Heart left ventricle (tissue), 16 donors: ENCODE measurements at regions not wholly inside any gene's neighbourhood (a gene's known extent, or its start where the extent isn't known, plus 50 kb on each side); places are given as distances from the start of the nearest gene placed in this dataset.

Source experiments
- ATAC-seq, 4 donors: fragments of 200-7000 bp; cut with Tn5 transposase; one replicate each; pipeline ENCODE4 v1.9.1; 2020 to 2022; ENCODE audit warnings: moderate library complexity in 4 of 4, mild to moderate bottlenecking in 3 of 4, moderate number of reproducible peaks in 1 of 4
- DNase-seq, 5 donors: peaks; one replicate each; pipeline ENCODE4 v3.0.0-alpha.2; 2020
- H3K27ac ChIP-seq, 12 donors: fragments of 200-600 bp; sonication (generic) in 4 of 12; one replicate each; pipeline versions ENCODE4 v1.5.0 to v1.8.0; 2016 to 2022; ENCODE audit warnings: mild to moderate bottlenecking in 2 of 12
- H3K27me3 ChIP-seq, 9 donors: fragments of 200-600 bp; sonication (generic) in 2 of 9; one replicate each; pipeline versions ENCODE4 v1.5.1 to v1.8.0; 2016 to 2022; ENCODE audit warnings: mild to moderate bottlenecking in 3 of 9
- H3K36me3 ChIP-seq, 9 donors: fragments of 200-600 bp; sonication (generic) in 2 of 9; one replicate each; pipeline versions ENCODE4 v1.5.0 to v1.8.0; 2018 to 2022; ENCODE audit warnings: mild to moderate bottlenecking in 2 of 9
- H3K4me1 ChIP-seq, 12 donors: fragments of 200-600 bp; sonication (generic) in 4 of 12; one replicate each; pipeline versions ENCODE4 v1.5.0 to v1.8.0; 2016 to 2022; ENCODE audit warnings: mild to moderate bottlenecking in 3 of 12
- H3K4me3 ChIP-seq, 12 donors: fragments of 200-600 bp; sonication (generic) in 4 of 12; one replicate each; pipeline versions ENCODE4 v1.5.0 to v1.8.0; 2017 to 2022; ENCODE audit warnings: mild to moderate bottlenecking in 9 of 12, moderate library complexity in 4 of 12
- H3K9me3 ChIP-seq, 12 donors: fragments of 200-600 bp; sonication (generic) in 4 of 12; one replicate each; pipeline versions ENCODE4 v1.5.0 to v1.8.0; 2016 to 2022; ENCODE audit warnings: mild to moderate bottlenecking in 1 of 12
- CTCF ChIP-seq, 12 donors: fragments of 200-600 bp; sonication (generic) in 4 of 12; IDR thresholded peaks; one replicate each; pipeline versions ENCODE4 v1.5.0 to v1.8.0; 2018 to 2022; ENCODE audit warnings: antibody characterized with exemption in 12 of 12, mild to moderate bottlenecking in 5 of 12
- POLR2A ChIP-seq, 2 donors: fragments of 450-650 bp; IDR thresholded peaks; one replicate each; pipeline ENCODE4 v1.6.1; 2017; ENCODE audit warnings: antibody characterized with exemption in 2 of 2, mild to moderate bottlenecking in 2 of 2, moderate library complexity in 2 of 2
- WGBS, 4 donors: extraction: QIAGEN DNeasy Blood & Tissue Kit in 2 of 4; methylation state at CpG; one replicate each; pipeline versions ENCODE4 v1.1.5 to v1.1.7; 2013 to 2018; 5-methylcytosine and 5-hydroxymethylcytosine counted together
- intact Hi-C, 10 donors: fragments of 100-400 bp; cut with DNase I; formaldehyde crosslinking; loops; one replicate each; pipeline versions ENCODE4 v1.11.1 to v1.14.2; 2022
- donor health status: ischemic (EF 13 %, LVEDD 7.1; RV severe dilation, severe dysfunction).
- donor health status: healthy with polysubstance abuse.
- donor health status: DM: no; HTN: yes; CAD: no.
- donor health status: DM: no; HTN: no; CAD: no.
- donor health status: ischemic (EF 25% LVEDD 6.9; RV normal size, moderate dysfunction).
- donor health status: ischemic (EF 25% LVEDD 5.7; RV mildly dilated, moderate dysfunction).
- donor health status: healthy.
- donor health status: DM: yes; HTN: yes; CAD: no.
- donor health status: ischemic (EF 35%, LVEDD 5.7; RV mildly dilated, moderate dysfunction).
- donor health status: nonischemic (EF 11% LVEDD 7.7; RV severe dilation, severe dysfunction).
- donor health status: DM: yes; HTN: yes; CAD: no.
- donor health status: PGD.
- donor health status: ischemic (EF 29% LVEDD 5.4; RV normal size, mild dysfunction).
- donor health status: nonischemic (EF 23%, LVEDD 6.1; RV moderate dilation, normal function).

- TF ChIP-seq POLR2A (IDR thresholded peaks at IDR 0.05), result no peak
- TF ChIP-seq CTCF (IDR thresholded peaks at IDR 0.05), result no peak
- ATAC-seq (no peak), DNase-seq (no peak)
- H3K36me3 ChIP-seq, result no peaks in the 10 kb centered on the region
- H3K27me3 ChIP-seq, result peaks cover 0 to 13% (median 0%) of the 10 kb centered on the region in 9 donors
- intact Hi-C loops, result no loop called here
- no peak overlapping the region for H3K27ac ChIP-seq
- H3K9me3 ChIP-seq, result peaks cover 0 to 7% (median under 1%) of the 10 kb centered on the region in 12 donors
- WGBS, 4 donors, result 82 to 96% (median 89%) methylated on average over 3 of the region's 3 CpGs
- no peaks in the 10 kb centered on the region for H3K4me1 ChIP-seq
- H3K4me3 ChIP-seq, result no peak overlapping the region
Measured at GRCh38 chr21:41566500-41567014, 58.6 kb upstream of the TMPRSS2 start.

- DNase-seq (no peak), ATAC-seq (no peak)
- TF ChIP-seq CTCF (IDR thresholded peaks at IDR 0.05) (no peak), POLR2A (IDR thresholded peaks at IDR 0.05) (no peak)
- Histone ChIP-seq H3K27ac (no peak overlapping the region), H3K9me3 (no peaks in the 10 kb centered on the region), H3K4me1 (no peaks in the 10 kb centered on the region), H3K36me3 (no peaks in the 10 kb centered on the region), H3K4me3 (no peak overlapping the region), H3K27me3 (peaks cover 0 to 18% (median 0%) of the 10 kb centered on the region in 9 donors)
- WGBS, 4 donors, result 78 to 86% (median 83%) methylated on average over 11 of the region's 11 CpGs
- intact Hi-C loops, result no loop called here
Measured at GRCh38 chr21:41565550-41565949, 57.6 kb upstream of the TMPRSS2 start.

DNA sequence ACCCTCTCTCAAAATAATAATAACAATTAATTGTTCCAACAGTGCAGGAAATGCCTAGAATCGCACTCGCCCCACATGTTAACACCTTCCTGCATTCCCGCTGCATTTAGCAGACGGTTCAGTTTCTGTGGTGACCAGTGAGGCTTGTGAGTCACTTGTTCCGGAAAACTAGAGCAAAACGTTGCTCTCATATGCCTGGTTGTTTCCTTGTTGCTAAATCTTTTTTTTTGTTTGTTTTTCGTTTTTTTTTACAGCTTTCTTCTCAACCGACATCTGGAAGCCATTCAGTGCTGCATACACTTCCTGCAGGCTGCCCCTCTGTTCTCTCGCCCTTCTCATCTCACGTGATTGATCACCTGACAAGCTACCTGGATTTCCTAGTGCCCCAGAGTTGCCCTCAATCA lies 56.9 kb upstream of the TMPRSS2 start:
- Histone ChIP-seq H3K27me3 (peaks cover 0 to 18% (median 0%) of the 10 kb centered on the region in 9 donors), H3K9me3 (no peaks in the 10 kb centered on the region), H3K4me3 (no peak overlapping the region), H3K4me1 (no peaks in the 10 kb centered on the region), H3K27ac (no peak overlapping the region), H3K36me3 (no peaks in the 10 kb centered on the region)
- no peak for TF ChIP-seq POLR2A (IDR thresholded peaks at IDR 0.05)
- no peak for TF ChIP-seq CTCF (IDR thresholded peaks at IDR 0.05)
- ATAC-seq (no peak), DNase-seq (no peak)
- intact Hi-C loops, result no loop called here
- WGBS, 4 donors, result 47 to 54% (median 51%) methylated on average over 10 of the region's 10 CpGs

- no peak for TF ChIP-seq POLR2A (IDR thresholded peaks at IDR 0.05)
- TF ChIP-seq CTCF (IDR thresholded peaks at IDR 0.05), result no peak
- Histone ChIP-seq H3K36me3 (no peaks in the 10 kb centered on the region), H3K9me3 (no peaks in the 10 kb centered on the region), H3K27ac (no peak overlapping the region), H3K4me1 (no peaks in the 10 kb centered on the region), H3K4me3 (no peak overlapping the region), H3K27me3 (peaks cover 0 to 14% (median 0%) of the 10 kb centered on the region in 9 donors)
- WGBS, 4 donors, result 72 to 85% (median 77%) methylated on average over 23 to 26 of the region's 26 CpGs
- intact Hi-C loops, result no loop called here
- DNase-seq (peak in 3 of 5 donors; percentile 29 to 38 (median 32)), ATAC-seq (peak in 3 of 4 donors; percentile 57 to 60 (median 58))
Measured at GRCh38 chr21:41562101-41563000, 54.4 kb upstream of the TMPRSS2 start.
